ENCODE measurements at regions not wholly inside any gene's neighbourhood (a gene's known extent, or its start where the extent isn't known, plus 50 kb on each side); places are given as distances from the start of the nearest gene placed in this dataset.

GRCh38 chr13:79807554-79807953, 326.6 kb downstream of the NDFIP2 start:
- Histone ChIP-seq H3K9ac (ENCODE audit: low read length) (no peak overlapping the region), H4K20me1 (ENCODE audit: low read depth, low read length) (no peaks in the 10 kb centered on the region), H3K9me2 (replicated peaks; ENCODE audit: insufficient read depth, low read length) (no peaks in the 10 kb centered on the region), H3F3A (ENCODE audit: insufficient read depth) (no peaks in the 10 kb centered on the region), H2AFZ (ENCODE audit: low read depth, low read length, severe bottlenecking) (no peak overlapping the region), H3K4me2 (ENCODE audit: low read depth, low read length, poor library complexity, severe bottlenecking) (no peak overlapping the region), H3K79me2 (ENCODE audit: insufficient read depth, low read length) (no peaks in the 10 kb centered on the region), H3K36me3 (ENCODE audit: low read length) (no peaks in the 10 kb centered on the region), H3K27me3 (ENCODE audit: low read length) (no peaks in the 10 kb centered on the region), H3K4me3 (ENCODE audit: insufficient read depth, low read length, poor library complexity, severe bottlenecking) (no peak overlapping the region), H3K9me3 (ENCODE audit: insufficient read depth, low read length) (no peaks in the 10 kb centered on the region), H3K27ac (ENCODE audit: low read depth, low read length) (no peak overlapping the region)
- TF ChIP-seq EZH2phosphoT487 (conservative IDR thresholded peaks at IDR 0.05; ENCODE audit: low read length) (no peak), CTCF (IDR thresholded peaks at IDR 0.05; ENCODE audit: insufficient read depth, low read length, poor library complexity, severe bottlenecking) (no peak)

GRCh38 chr13:79806821-79807220, 325.9 kb downstream of the NDFIP2 start:
- Histone ChIP-seq H4K20me1 (ENCODE audit: low read depth, low read length) (no peaks in the 10 kb centered on the region), H2AFZ (ENCODE audit: low read depth, low read length, severe bottlenecking) (no peak overlapping the region), H3K9me2 (replicated peaks; ENCODE audit: insufficient read depth, low read length) (no peaks in the 10 kb centered on the region), H3K36me3 (ENCODE audit: low read length) (no peaks in the 10 kb centered on the region), H3K4me3 (ENCODE audit: insufficient read depth, low read length, poor library complexity, severe bottlenecking) (no peak overlapping the region), H3K9ac (ENCODE audit: low read length) (no peak overlapping the region), H3K4me2 (ENCODE audit: low read depth, low read length, poor library complexity, severe bottlenecking) (no peak overlapping the region), H3K27me3 (ENCODE audit: low read length) (no peaks in the 10 kb centered on the region), H3F3A (ENCODE audit: insufficient read depth) (no peaks in the 10 kb centered on the region), H3K27ac (ENCODE audit: low read depth, low read length) (no peak overlapping the region), H3K9me3 (ENCODE audit: insufficient read depth, low read length) (no peaks in the 10 kb centered on the region), H3K79me2 (ENCODE audit: insufficient read depth, low read length) (no peaks in the 10 kb centered on the region)
- TF ChIP-seq EZH2phosphoT487 (conservative IDR thresholded peaks at IDR 0.05; ENCODE audit: low read length) (no peak), CTCF (IDR thresholded peaks at IDR 0.05; ENCODE audit: insufficient read depth, low read length, poor library complexity, severe bottlenecking) (no peak)

GRCh38 chr13:79805317-79805716, 324.4 kb downstream of the NDFIP2 start:
- no peaks in the 10 kb centered on the region for H3F3A ChIP-seq (ENCODE audit: insufficient read depth)
- H3K79me2 ChIP-seq (ENCODE audit: insufficient read depth, low read length), result no peaks in the 10 kb centered on the region
- no peak overlapping the region for H2AFZ ChIP-seq (ENCODE audit: low read depth, low read length, severe bottlenecking)
- H3K9ac ChIP-seq (ENCODE audit: low read length), result no peak overlapping the region
- H3K4me2 ChIP-seq (ENCODE audit: low read depth, low read length, poor library complexity, severe bottlenecking), result no peak overlapping the region
- H4K20me1 ChIP-seq (ENCODE audit: low read depth, low read length), result no peaks in the 10 kb centered on the region
- no peaks in the 10 kb centered on the region for H3K9me2 ChIP-seq (replicated peaks; ENCODE audit: insufficient read depth, low read length)
- TF ChIP-seq CTCF (IDR thresholded peaks at IDR 0.05; ENCODE audit: insufficient read depth, low read length, poor library complexity, severe bottlenecking) (no peak), EZH2phosphoT487 (conservative IDR thresholded peaks at IDR 0.05; ENCODE audit: low read length) (no peak)
- H3K36me3 ChIP-seq (ENCODE audit: low read length), result no peaks in the 10 kb centered on the region
- no peak overlapping the region for H3K27ac ChIP-seq (ENCODE audit: low read depth, low read length)
- no peak overlapping the region for H3K4me3 ChIP-seq (ENCODE audit: insufficient read depth, low read length, poor library complexity, severe bottlenecking)
- no peaks in the 10 kb centered on the region for H3K9me3 ChIP-seq (ENCODE audit: insufficient read depth, low read length)
- H3K27me3 ChIP-seq (ENCODE audit: low read length), result no peaks in the 10 kb centered on the region

All from SU-DHL-6 (cell line).